Keratinocyte (primary cell): ENCODE measurements at regions not wholly inside any gene's neighbourhood (a gene's known extent, or its start where the extent isn't known, plus 50 kb on each side); places are given as distances from the start of the nearest gene placed in this dataset.

ENCODE experiments used
- DNase-seq: peaks from one replicate; pipeline ENCODE4 v3.0.0-alpha.2; 2011; ENCODE audit warnings: low read depth, missing footprints, low spot score
- FAIRE-seq: peaks from 2 replicates; lab custom pipeline; 2011; peaks lifted over from hg19 to GRCh38; lab: Jason Lieb, UNC
- H2AFZ ChIP-seq: 2 replicates; pipeline ENCODE4 v1.6.0; 2012; ENCODE audit warnings: low read length, control low read depth, inconsistent platforms; ENCODE audit not compliant: control insufficient read depth
- H3K27ac ChIP-seq: 2 replicates; pipeline ENCODE4 v1.5.1; 2011; ENCODE audit warnings: low read length; ENCODE audit not compliant: control insufficient read depth, insufficient read depth
- H3K27me3 ChIP-seq: 3 replicates; pipeline ENCODE4 v1.6.0; 2011; ENCODE audit warnings: low read length; ENCODE audit not compliant: control insufficient read depth, insufficient read depth; ENCODE audit errors: extremely low read depth
- H3K36me3 ChIP-seq, 2 experiments: 2 replicates in 1 of 2; 3 replicates in 1 of 2; pipeline ENCODE4 v1.5.1; 2011; ENCODE audit warnings: low read length in 2 of 2, mild to moderate bottlenecking in 1 of 2; ENCODE audit not compliant: control insufficient read depth in 2 of 2, insufficient read depth in 2 of 2; ENCODE audit errors: extremely low read depth in 1 of 2
- H3K4me1 ChIP-seq: 3 replicates; pipeline ENCODE4 v1.5.1; 2011; ENCODE audit warnings: low read length; ENCODE audit not compliant: control insufficient read depth, insufficient read depth; ENCODE audit errors: extremely low read depth
- H3K4me2 ChIP-seq: 3 replicates; pipeline ENCODE4 v1.6.0; 2011; ENCODE audit warnings: low read depth, low read length; ENCODE audit not compliant: control insufficient read depth, insufficient read depth; ENCODE audit errors: extremely low read depth
- H3K4me3 ChIP-seq, 3 experiments: fragments of 200-600 bp in 1 of 3; sonication (generic) in 1 of 3; 2 replicates in 2 of 3; 3 replicates in 1 of 3; pipeline ENCODE4 v1.5.1; 2011 to 2016; ENCODE audit warnings: low read length in 3 of 3, mild to moderate bottlenecking in 3 of 3, control low read depth in 2 of 3, inconsistent platforms in 1 of 3, low read depth in 1 of 3, mixed read lengths in 1 of 3, mixed run types in 1 of 3, moderate library complexity in 1 of 3; ENCODE audit not compliant: control insufficient read depth in 2 of 3, insufficient read depth in 2 of 3; ENCODE audit errors: extremely low read depth in 1 of 3
- H3K79me2 ChIP-seq: 2 replicates; pipeline ENCODE4 v1.6.0; 2012; ENCODE audit warnings: low read length; ENCODE audit not compliant: control insufficient read depth, insufficient read depth
- H3K9ac ChIP-seq: 3 replicates; pipeline ENCODE4 v1.6.0; 2011; ENCODE audit warnings: low read length; ENCODE audit not compliant: control insufficient read depth, insufficient read depth; ENCODE audit errors: extremely low read depth
- H3K9me1 ChIP-seq: 3 replicates; pipeline ENCODE4 v1.6.0; 2011; ENCODE audit warnings: low read length; ENCODE audit not compliant: control insufficient read depth, insufficient read depth; ENCODE audit errors: extremely low read depth
- H3K9me3 ChIP-seq: 2 replicates; pipeline ENCODE4 v1.5.1; 2012; ENCODE audit warnings: low read depth, low read length; ENCODE audit not compliant: control insufficient read depth
- H4K20me1 ChIP-seq: 3 replicates; pipeline ENCODE4 v1.6.0; 2011; ENCODE audit warnings: low read length; ENCODE audit not compliant: control insufficient read depth, insufficient read depth; ENCODE audit errors: extremely low read depth
- EZH2 ChIP-seq: IDR thresholded peaks from one replicate; pipeline ENCODE4 v1.6.1; 2012; ENCODE audit warnings: inconsistent platforms, mild to moderate bottlenecking, low read length, moderate library complexity
- dilution Hi-C: fragments of 300-500 bp; cut with MboI; formaldehyde crosslinking; loops from one replicate; pipeline ENCODE4 v1.7.0; 2020; ENCODE audit warnings: low sequenced_read_pairs; ENCODE audit not compliant: extremely low pct_ligation_motif_present
- TF ChIP-seq, protein P1 (sequence below), 3 experiments: IDR thresholded peaks in 1 of 3; conservative IDR thresholded peaks in 1 of 3; optimal IDR thresholded peaks in 1 of 3; 2 replicates in 2 of 3; 3 replicates in 1 of 3; pipeline versions ENCODE3 to v1.5.1; 2011; ENCODE audit warnings: low read length in 3 of 3, mild to moderate bottlenecking in 3 of 3, moderate library complexity in 2 of 3, control low read depth in 1 of 3, inconsistent platforms in 1 of 3; ENCODE audit not compliant: insufficient read depth in 2 of 3; ENCODE audit errors: extremely low read depth in 1 of 3

DNA sequence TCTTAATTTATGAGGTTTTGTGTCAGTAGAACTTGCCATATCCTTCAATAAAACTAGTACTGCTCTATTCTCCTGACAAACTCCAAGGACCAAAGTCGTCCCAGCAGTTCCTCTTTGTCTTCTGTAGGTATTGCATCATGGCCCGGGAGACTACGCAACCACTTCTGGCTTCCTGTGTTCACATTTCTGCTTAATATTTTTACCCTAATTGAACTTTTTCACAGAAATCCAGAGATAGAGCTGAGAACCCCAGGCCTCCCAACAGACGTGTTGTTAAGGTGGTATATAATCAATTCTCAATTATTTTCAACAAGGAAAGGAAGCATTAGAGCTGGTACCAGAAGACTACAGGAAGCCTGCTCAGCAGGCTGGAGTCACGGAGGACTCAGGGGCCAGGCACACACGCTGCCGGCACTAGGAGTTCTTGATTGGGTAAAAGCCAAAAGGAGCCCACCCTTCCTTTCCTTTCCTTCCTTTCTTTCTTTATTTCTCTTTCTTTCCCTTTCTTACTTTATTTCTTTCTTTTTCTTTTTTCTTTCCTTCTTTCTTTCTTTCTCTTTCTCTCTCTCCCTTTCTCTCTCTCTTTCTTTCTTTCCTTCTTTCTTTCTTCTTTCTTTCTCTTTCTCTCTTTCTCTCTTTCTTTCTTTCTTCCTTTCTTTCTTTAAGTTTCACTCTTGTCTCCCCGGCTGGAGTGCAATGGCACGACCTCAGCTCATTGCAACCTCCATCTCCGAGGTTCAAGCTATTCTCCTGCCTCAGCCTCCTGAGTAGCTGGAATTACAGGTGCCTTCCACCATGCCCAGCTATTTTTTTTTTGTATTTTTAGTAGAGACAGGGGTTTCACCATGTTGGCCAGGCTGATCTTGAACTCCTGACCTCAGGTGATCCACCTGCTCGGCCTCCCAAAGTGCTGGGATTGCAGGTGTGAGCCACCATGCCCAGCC lies 173.7 kb downstream of the ZBTB18 start:
- H3K9me1 ChIP-seq: no peaks in the 10 kb centered on the region
- no peak overlapping the region for H3K4me3 ChIP-seq
- no peak overlapping the region for H2AFZ ChIP-seq
- no peak overlapping the region for H3K27ac ChIP-seq
- H3K9me3 ChIP-seq: no peaks in the 10 kb centered on the region
- FAIRE-seq: no peak
- no peak for DNase-seq
- no peaks in the 10 kb centered on the region for H4K20me1 ChIP-seq
- TF ChIP-seq, protein P1, sequence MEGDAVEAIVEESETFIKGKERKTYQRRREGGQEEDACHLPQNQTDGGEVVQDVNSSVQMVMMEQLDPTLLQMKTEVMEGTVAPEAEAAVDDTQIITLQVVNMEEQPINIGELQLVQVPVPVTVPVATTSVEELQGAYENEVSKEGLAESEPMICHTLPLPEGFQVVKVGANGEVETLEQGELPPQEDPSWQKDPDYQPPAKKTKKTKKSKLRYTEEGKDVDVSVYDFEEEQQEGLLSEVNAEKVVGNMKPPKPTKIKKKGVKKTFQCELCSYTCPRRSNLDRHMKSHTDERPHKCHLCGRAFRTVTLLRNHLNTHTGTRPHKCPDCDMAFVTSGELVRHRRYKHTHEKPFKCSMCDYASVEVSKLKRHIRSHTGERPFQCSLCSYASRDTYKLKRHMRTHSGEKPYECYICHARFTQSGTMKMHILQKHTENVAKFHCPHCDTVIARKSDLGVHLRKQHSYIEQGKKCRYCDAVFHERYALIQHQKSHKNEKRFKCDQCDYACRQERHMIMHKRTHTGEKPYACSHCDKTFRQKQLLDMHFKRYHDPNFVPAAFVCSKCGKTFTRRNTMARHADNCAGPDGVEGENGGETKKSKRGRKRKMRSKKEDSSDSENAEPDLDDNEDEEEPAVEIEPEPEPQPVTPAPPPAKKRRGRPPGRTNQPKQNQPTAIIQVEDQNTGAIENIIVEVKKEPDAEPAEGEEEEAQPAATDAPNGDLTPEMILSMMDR (optimal IDR thresholded peaks at IDR 0.05 in 1 of 3, IDR thresholded peaks at IDR 0.05 in 1 of 3, conservative IDR thresholded peaks at IDR 0.05 in 1 of 3; ENCODE audit: extremely low read depth in 1 of 3, insufficient read depth in 2 of 3, low read length in 3 of 3): no peak
- no peak for TF ChIP-seq EZH2
- no peak overlapping the region for H3K9ac ChIP-seq
- dilution Hi-C loops: no loop called here
- H3K4me1 ChIP-seq: no peaks in the 10 kb centered on the region
- no peaks in the 10 kb centered on the region for H3K36me3 ChIP-seq
- H3K4me2 ChIP-seq: no peak overlapping the region
- H3K79me2 ChIP-seq: no peaks in the 10 kb centered on the region
- H3K27me3 ChIP-seq: no peaks in the 10 kb centered on the region

DNA sequence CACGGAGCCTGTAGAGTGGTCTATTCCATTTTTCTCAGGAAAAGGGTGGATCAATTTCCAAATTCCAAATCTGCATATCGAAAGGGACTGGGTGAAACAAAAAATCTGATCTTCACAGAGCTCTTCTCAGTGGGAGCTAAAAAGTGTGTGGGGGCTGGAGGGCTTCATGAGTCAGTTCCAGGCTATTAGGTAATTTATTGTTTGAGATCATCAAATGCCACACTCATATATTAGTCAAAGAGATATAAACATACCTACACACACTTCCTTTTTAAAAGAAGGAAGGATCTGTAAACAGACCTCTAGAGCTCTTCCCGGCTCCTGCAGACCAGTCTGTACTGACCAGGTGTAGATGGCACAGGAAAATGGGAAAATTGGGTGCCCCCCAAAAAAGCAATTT lies 175.4 kb downstream of the ZBTB18 start:
- H2AFZ ChIP-seq: no peak overlapping the region
- no peak overlapping the region for H3K9ac ChIP-seq
- dilution Hi-C loops: no loop called here
- H3K79me2 ChIP-seq: no peaks in the 10 kb centered on the region
- H3K4me2 ChIP-seq: no peak overlapping the region
- DNase-seq: no peak
- no peaks in the 10 kb centered on the region for H3K9me3 ChIP-seq
- no peak overlapping the region for H3K4me3 ChIP-seq
- no peaks in the 10 kb centered on the region for H4K20me1 ChIP-seq
- H3K27ac ChIP-seq: no peak overlapping the region
- TF ChIP-seq, protein P1 (optimal IDR thresholded peaks at IDR 0.05 in 1 of 3, IDR thresholded peaks at IDR 0.05 in 1 of 3, conservative IDR thresholded peaks at IDR 0.05 in 1 of 3; ENCODE audit: extremely low read depth in 1 of 3, insufficient read depth in 2 of 3, low read length in 3 of 3): no peak
- no peaks in the 10 kb centered on the region for H3K27me3 ChIP-seq
- peaks cover 4% of the 10 kb centered on the region for H3K4me1 ChIP-seq
- H3K9me1 ChIP-seq: no peaks in the 10 kb centered on the region
- H3K36me3 ChIP-seq: no peaks in the 10 kb centered on the region
- FAIRE-seq: no peak
